SK-N-SH (cell line): ENCODE measurements at regions not wholly inside any gene's neighbourhood (a gene's known extent, or its start where the extent isn't known, plus 50 kb on each side); places are given as distances from the start of the nearest gene placed in this dataset.
"Not testable (repeated sequence)": the region's sequence is repeated elsewhere in the genome, so short reads cannot be mapped to it uniquely, and the experiment has no call there.

Experiments
- CTCF ChIA-PET: fragments of 300-600, 350-600 bp; formaldehyde crosslinking; extraction: SDS; loops from one replicate; lab custom pipeline; 2021; lab: Yijun Ruan, JAX
- POLR2A ChIA-PET: fragments of 350-600 bp; sonication (Branson Sonifier 250); formaldehyde crosslinking; extraction: SDS; loops from one replicate; lab custom pipeline; 2020; ENCODE audit warnings: antibody characterized with exemption, inconsistent platforms; lab: Yijun Ruan, JAX
- DNase-seq: peaks from one replicate; pipeline ENCODE4 v3.0.0; 2012
- H2AFZ ChIP-seq: fragments of 200-600 bp; sonication (generic); 2 replicates; pipeline ENCODE4 v1.8.1; 2016; ENCODE audit warnings: antibody characterized with exemption, mild to moderate bottlenecking, low read depth
- H3F3A ChIP-seq: fragments of 200-600 bp; sonication (generic); replicated peaks from 2 replicates; pipeline ENCODE3; 2016; ENCODE audit warnings: antibody characterized with exemption, mild to moderate bottlenecking; ENCODE audit not compliant: insufficient read depth
- H3K27ac ChIP-seq, 2 experiments: fragments of 200-500 bp in 1 of 2; fragments of 200-600 bp in 1 of 2; sonication (Bioruptor generic) in 1 of 2; sonication (generic), shearing (Covaris generic) in 1 of 2; 2 replicates each; pipeline versions ENCODE4 v1.5.1 to v1.6.1; 2014 to 2016; ENCODE audit warnings: low read depth in 2 of 2, inconsistent platforms in 1 of 2, low read length in 1 of 2, mild to moderate bottlenecking in 1 of 2, mixed read lengths in 1 of 2
- H3K27me3 ChIP-seq: fragments of 200-600 bp; sonication (generic), shearing (Covaris generic); 2 replicates; pipeline ENCODE4 v1.6.1; 2016; ENCODE audit warnings: mixed run types; ENCODE audit not compliant: insufficient read depth
- H3K36me3 ChIP-seq, 2 experiments: fragments of 200-500 bp in 1 of 2; fragments of 200-600 bp in 1 of 2; sonication (Bioruptor generic) in 1 of 2; sonication (generic) in 1 of 2; replicated peaks in 1 of 2; 2 replicates each; pipeline versions ENCODE3 to v1.5.1; 2014 to 2016; ENCODE audit warnings: low read length in 1 of 2, mild to moderate bottlenecking in 1 of 2; ENCODE audit not compliant: insufficient read depth in 2 of 2, control insufficient read depth in 1 of 2
- H3K4me1 ChIP-seq, 2 experiments: fragments of 200-500 bp in 1 of 2; fragments of 200-600 bp in 1 of 2; sonication (Bioruptor generic) in 1 of 2; sonication (generic), shearing (Covaris generic) in 1 of 2; 2 replicates each; pipeline versions ENCODE4 v1.5.1 to v1.6.1; 2014 to 2016; ENCODE audit warnings: low read depth in 1 of 2, low read length in 1 of 2, mixed run types in 1 of 2; ENCODE audit not compliant: insufficient read depth in 2 of 2, control insufficient read depth in 1 of 2
- H3K4me2 ChIP-seq: fragments of 200-600 bp; sonication (generic), shearing (Covaris generic); 2 replicates; pipeline ENCODE4 v1.6.1; 2017; ENCODE audit warnings: mixed run types
- H3K4me3 ChIP-seq, 2 experiments: fragments of 200-500 bp in 1 of 2; fragments of 200-600 bp in 1 of 2; sonication (Bioruptor generic) in 1 of 2; sonication (generic), shearing (Covaris generic) in 1 of 2; 2 replicates each; pipeline versions ENCODE4 v1.5.1 to v1.8.1; 2014 to 2016; ENCODE audit warnings: low read depth in 2 of 2, inconsistent platforms in 1 of 2, low read length in 1 of 2, mild to moderate bottlenecking in 1 of 2, mixed read lengths in 1 of 2, moderate library complexity in 1 of 2
- H3K79me2 ChIP-seq: fragments of 200-600 bp; sonication (generic); 2 replicates; pipeline ENCODE4 v1.8.1; 2017; ENCODE audit warnings: mild to moderate bottlenecking; ENCODE audit not compliant: insufficient read depth
- H3K9ac ChIP-seq: fragments of 200-600 bp; sonication (generic); 2 replicates; pipeline ENCODE4 v1.6.1; 2017; ENCODE audit warnings: mixed run types
- H3K9me2 ChIP-seq: fragments of 200-600 bp; sonication (generic); 2 replicates; pipeline ENCODE4 v1.6.1; 2017; ENCODE audit warnings: mixed run types
- H3K9me3 ChIP-seq: fragments of 200-600 bp; sonication (generic); 2 replicates; pipeline ENCODE4 v1.6.1; 2017; ENCODE audit warnings: mixed run types, mild to moderate bottlenecking, moderate library complexity
- H4K20me1 ChIP-seq: fragments of 200-600 bp; sonication (generic); 2 replicates; pipeline ENCODE4 v1.6.1; 2017; ENCODE audit warnings: mild to moderate bottlenecking, mixed run types; ENCODE audit not compliant: insufficient read depth
- CTCF ChIP-seq: fragments of 200-600 bp; sonication (generic); IDR thresholded peaks from 2 replicates; pipeline ENCODE4 v1.6.1; 2017; ENCODE audit warnings: antibody characterized with exemption, mild to moderate bottlenecking, moderate library complexity
- EP300 ChIP-seq, 2 experiments: IDR thresholded peaks; 2 replicates each; pipeline versions ENCODE4 v1.4.0 to v1.6.1; 2012; ENCODE audit warnings: borderline replicate concordance in 1 of 2, low read depth in 1 of 2, low read length in 1 of 2
- FOSL2 ChIP-seq: IDR thresholded peaks from 2 replicates; pipeline ENCODE4 v1.4.0; 2012; ENCODE audit warnings: low read depth, mild to moderate bottlenecking, moderate library complexity, borderline replicate concordance
- FOXJ3 ChIP-seq: sonication (generic); formaldehyde crosslinking; IDR thresholded peaks from 2 replicates; pipeline ENCODE4 v1.5.1; 2020; ENCODE audit warnings: mild to moderate bottlenecking, missing genetic modification reagents
- GABPA ChIP-seq: IDR thresholded peaks from 2 replicates; pipeline ENCODE4 v1.4.0; 2012; ENCODE audit warnings: low read depth, mild to moderate bottlenecking
- GATA2 ChIP-seq: sonication (generic); formaldehyde crosslinking; IDR thresholded peaks from 2 replicates; pipeline ENCODE4 v1.5.0; 2020; ENCODE audit warnings: mild to moderate bottlenecking, missing genetic modification reagents
- MEF2A ChIP-seq: IDR thresholded peaks from 2 replicates; pipeline ENCODE4 v1.4.0; 2012; ENCODE audit warnings: low read depth, borderline replicate concordance
- NFIC ChIP-seq: IDR thresholded peaks from 2 replicates; pipeline ENCODE4 v1.4.0; 2012; ENCODE audit warnings: borderline replicate concordance
- PBX3 ChIP-seq: IDR thresholded peaks from 2 replicates; pipeline ENCODE4; 2012
- RCOR1 ChIP-seq: fragments of 150-350 bp; IDR thresholded peaks from 2 replicates; pipeline ENCODE4 v1.6.1; 2017; ENCODE audit warnings: antibody characterized with exemption, low read length
- RXRA ChIP-seq: IDR thresholded peaks from 2 replicates; pipeline ENCODE4 v1.4.0; 2012; ENCODE audit warnings: low read depth, mild to moderate bottlenecking, borderline replicate concordance
- TCF12 ChIP-seq: IDR thresholded peaks from 2 replicates; pipeline ENCODE4 v1.4.0; 2012
- USF1 ChIP-seq: IDR thresholded peaks from 2 replicates; pipeline ENCODE4 v1.4.0; 2012; ENCODE audit warnings: low read depth, borderline replicate concordance
- USF2 ChIP-seq: fragments of 150-350 bp; IDR thresholded peaks from 2 replicates; pipeline ENCODE4 v1.6.1; 2017; ENCODE audit warnings: antibody characterized with exemption, low read length, low read depth, borderline replicate concordance
- ZBTB33 ChIP-seq: IDR thresholded peaks from 2 replicates; pipeline ENCODE4 v1.4.0; 2012; ENCODE audit warnings: low read depth, borderline replicate concordance
- WGBS: methylation state at CpG from one replicate; pipeline ENCODE4 v1.1.6; 2017; ENCODE audit warnings: low lambda C conversion rate; 5-methylcytosine and 5-hydroxymethylcytosine counted together

GRCh38 chr2:150669492-150669891 is 182.0 kb upstream of the RND3 start:
- DNase-seq: no peak

GRCh38 chr2:150667039-150667438 is 179.6 kb upstream of the RND3 start:
- H3K79me2 ChIP-seq, H3K27me3 ChIP-seq, H3K9ac ChIP-seq, DNase-seq, H3K9me3 ChIP-seq, H3K4me2 ChIP-seq, H3K9me2 ChIP-seq, H3K4me1 ChIP-seq, H3K36me3 ChIP-seq, H3K4me3 ChIP-seq, POLR2A ChIA-PET, H3K27ac ChIP-seq, H4K20me1 ChIP-seq: not testable (repeated sequence)
- CTCF ChIA-PET: interaction anchor here (1.3 kb wide), 2 partner anchors 14 to 572 kb away, joined by 3 to 4 read pairs; no protein-coding TSS in a partner anchor
- peaks cover 17% of the 10 kb centered on the region for H3F3A ChIP-seq
- 0 out of 2 replicates have a peak overlapping the region, but pooled peaks have one; percentile 27 for H2AFZ ChIP-seq

More at GRCh38 chr2:150669492-150669891, 182.0 kb upstream of the RND3 start:
- ChIA-PET CTCF (no interaction called here), POLR2A (no interaction called here)
- Histone ChIP-seq H3F3A (peaks cover 6% of the 10 kb centered on the region), H3K4me2 (no peak overlapping the region), H4K20me1 (no peaks in the 10 kb centered on the region), H3K27ac (no peak overlapping the region), H3K79me2 (no peaks in the 10 kb centered on the region), H3K9me2 (no peaks in the 10 kb centered on the region), H3K27me3 (no peaks in the 10 kb centered on the region), H3K36me3 (no peaks in the 10 kb centered on the region), H3K9ac (no peak overlapping the region), H3K4me3 (no peak overlapping the region), H2AFZ (no peak overlapping the region), H3K9me3 (no peaks in the 10 kb centered on the region), H3K4me1 (no peaks in the 10 kb centered on the region; a peak in 1 of 4 replicates)
- TF ChIP-seq TCF12: no peak
- 84% methylated on average over 3 of the region's 3 CpGs for WGBS

DNA sequence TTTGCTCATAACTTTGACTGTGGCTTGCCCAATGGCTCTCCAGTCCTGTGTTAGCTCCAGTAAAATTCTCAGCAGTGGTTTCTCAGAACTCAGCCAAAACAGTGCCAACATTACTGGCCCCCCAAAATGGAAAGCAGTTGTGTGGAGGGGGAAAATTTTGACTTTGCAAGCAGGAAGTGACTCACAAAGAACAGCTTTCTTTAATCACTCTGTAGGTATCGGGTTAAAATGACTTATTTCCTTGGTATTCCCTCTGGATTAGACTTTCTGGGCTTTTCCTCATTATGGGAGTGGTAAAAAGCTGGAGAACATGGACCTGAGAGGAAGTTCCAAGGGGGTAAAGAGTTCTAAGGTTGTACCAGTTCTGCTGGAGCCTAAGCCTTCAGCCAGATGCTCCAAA is 175.7 kb upstream of the RND3 start:
- Histone ChIP-seq H3K4me2 (0 out of 2 replicates have a peak overlapping the region, but pooled peaks have one; percentile 5), H3K4me1 (peaks cover 0 to 9% of the 10 kb centered on the region in 2 experiments; a peak in 1 of 4 replicates), H3K9me2 (no peaks in the 10 kb centered on the region), H3F3A (peaks cover 17% of the 10 kb centered on the region), H3K9ac (peak overlapping the region; percentile 12; the same call in 1 of the 2 replicates), H3K4me3 (no peak overlapping the region), H3K9me3 (peaks cover 11% of the 10 kb centered on the region; the same call in 1 of the 2 replicates), H2AFZ (peak overlapping the region; percentile 71), H3K36me3 (no peaks in the 10 kb centered on the region), H3K79me2 (no peaks in the 10 kb centered on the region), H3K27me3 (no peaks in the 10 kb centered on the region), H4K20me1 (no peaks in the 10 kb centered on the region), H3K27ac (peak overlapping the region; percentile 55 to 97; a peak in 3 of 4 replicates)
- WGBS: 13% methylated on average over 1 of the region's 1 CpG
- ChIA-PET POLR2A (no interaction called here), CTCF (no interaction called here)
- no peak for DNase-seq
- TF ChIP-seq GATA2 (CRISPR knock-in tag) (no peak), USF2 (no peak), EP300 (IDR thresholded peaks at IDR 0.05; ENCODE audit: borderline replicate concordance in 1 of 2, low read depth in 1 of 2, low read length in 1 of 2) (peak; percentile 19 to 94; a peak in 3 of 4 replicates), PBX3 (peak; percentile 37; the same call in 1 of the 2 replicates), MEF2A (0 out of 2 replicates have a peak, but pooled peaks have one; percentile 25), FOSL2 (peak; percentile 94), RCOR1 (no peak), CTCF (no peak), USF1 (no peak), NFIC (peak; percentile 76), GABPA (no peak), RXRA (peak; percentile 57; the same call in 1 of the 2 replicates), ZBTB33 (no peak), FOXJ3 (no peak)
